HG03460 (cell line): ENCODE measurements at regions not wholly inside any gene's neighbourhood (a gene's known extent, or its start where the extent isn't known, plus 50 kb on each side); places are given as distances from the start of the nearest gene placed in this dataset.
A peak's percentile ranks its signal among the peaks of the same experiment; 100 is the strongest.
"Not testable (repeated sequence)": the region's sequence is repeated elsewhere in the genome, so short reads cannot be mapped to it uniquely, and the experiment has no call there.

Source experiments
- ATAC-seq: cut with Tn5 transposase; IDR thresholded peaks from one replicate; pipeline ENCODE4 v1.9.1; 2021; ENCODE audit not compliant: unreplicated experiment

GRCh38 chr2:19104503-19104902, 253.9 kb downstream of the OSR1 start:
- no peak for ATAC-seq

DNA sequence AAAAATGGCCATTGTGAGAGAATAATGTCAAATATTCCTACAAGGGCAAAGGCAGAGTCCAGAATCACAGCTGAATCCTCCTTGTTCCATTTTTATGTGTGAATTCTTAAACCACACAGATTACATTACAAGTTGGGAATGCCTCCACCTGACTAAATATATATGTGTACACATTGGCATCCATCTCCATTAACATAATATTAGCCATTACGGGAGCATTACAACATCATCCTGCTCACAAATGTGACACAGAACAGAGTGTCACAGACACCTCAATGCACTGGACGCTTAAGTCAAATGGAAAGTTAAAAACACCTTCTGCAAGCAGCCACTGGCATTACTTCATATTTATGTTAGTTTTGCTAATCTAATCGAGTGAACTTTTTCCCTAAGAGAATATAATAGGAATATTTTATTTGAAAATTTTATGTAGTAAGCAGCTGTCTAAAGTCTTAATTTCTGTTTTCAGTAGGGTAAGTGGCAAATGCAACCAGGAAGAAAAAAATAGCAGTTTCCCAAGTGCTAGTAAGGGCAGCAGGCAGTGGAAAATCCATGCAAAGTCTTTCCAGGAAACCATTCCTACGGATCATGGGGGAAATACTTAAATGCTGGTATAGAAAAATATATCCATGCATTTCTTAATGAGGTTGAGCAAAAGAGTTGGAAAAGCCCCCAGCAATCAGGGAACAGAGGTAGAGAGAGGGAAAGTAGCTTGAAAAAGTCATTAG, 255.6 kb downstream of the OSR1 start:
- ATAC-seq: no peak

- no peak for ATAC-seq
These were observed 256.5 kb downstream of the OSR1 start for GRCh38 chr2:19101968-19102367.

GRCh38 chr2:19100570-19100969, 257.9 kb downstream of the OSR1 start:
- no peak for ATAC-seq

- ATAC-seq: no peak
These were observed 259.2 kb downstream of the OSR1 start for GRCh38 chr2:19099181-19099580.

GRCh38 chr2:19098467-19099160, 259.8 kb downstream of the OSR1 start:
- ATAC-seq: no peak

- ATAC-seq: not testable (repeated sequence)
These were observed 268.9 kb downstream of the OSR1 start for GRCh38 chr2:19089476-19089875.

DNA sequence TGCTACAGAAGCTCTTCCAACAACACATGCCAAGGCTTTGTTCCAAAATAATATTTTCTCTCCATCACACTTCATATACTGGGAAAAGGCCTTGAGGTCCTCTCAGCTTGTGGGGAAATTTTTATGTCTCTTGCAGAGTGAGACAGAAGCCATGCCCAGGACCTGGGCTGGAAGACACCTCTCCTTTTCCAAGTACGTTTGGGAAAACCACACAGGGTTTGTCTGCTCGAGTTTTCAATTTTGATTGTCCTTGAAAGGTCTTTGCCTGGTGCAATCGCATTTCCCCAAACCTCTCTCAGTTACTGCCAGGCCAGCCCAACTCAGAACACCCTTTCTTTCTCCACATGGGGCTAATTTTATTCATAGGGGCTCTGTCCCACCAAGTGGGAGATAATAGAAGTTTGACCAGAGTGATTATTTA, 272.2 kb downstream of the OSR1 start:
- ATAC-seq: no peak

DNA sequence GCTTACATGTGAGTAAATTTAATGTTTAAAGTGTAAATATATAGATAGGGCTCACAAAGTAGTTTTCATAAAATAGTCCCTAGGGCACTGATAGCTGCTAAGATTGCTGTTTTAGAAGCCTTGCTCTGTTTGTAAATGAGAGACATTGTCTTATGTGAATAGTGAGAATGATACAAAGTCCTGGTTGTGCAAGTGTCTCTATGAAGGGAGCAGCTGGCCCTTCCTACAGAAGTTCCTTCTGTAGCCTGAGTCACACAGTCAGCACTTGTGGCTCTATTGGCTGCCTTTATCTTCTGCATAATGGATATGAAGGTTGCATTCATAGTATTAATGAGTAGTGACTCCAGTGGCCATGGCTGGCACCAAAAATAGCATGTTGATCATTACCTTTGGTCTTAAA, 279.7 kb downstream of the OSR1 start:
- no peak for ATAC-seq

DNA sequence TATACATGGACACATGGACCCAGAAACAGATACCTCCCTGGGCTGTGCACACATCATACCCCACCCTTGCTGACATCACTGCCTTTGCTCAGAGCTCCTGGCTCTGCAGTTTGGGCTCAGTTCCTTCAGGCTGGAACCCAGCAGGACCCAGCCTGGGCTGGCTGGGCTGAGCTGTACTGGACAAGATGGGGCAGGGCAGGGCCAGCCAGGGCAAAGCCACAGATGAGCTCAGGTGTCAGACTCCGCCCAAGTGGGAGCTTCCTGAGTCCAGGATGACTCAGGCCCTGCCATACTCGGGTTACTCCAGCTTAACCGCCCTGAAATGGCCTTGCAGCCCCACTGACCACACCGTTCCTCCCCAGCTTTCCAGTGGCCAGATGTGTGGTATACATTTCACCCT, 284.9 kb downstream of the OSR1 start:
- no peak for ATAC-seq

GRCh38 chr2:19072161-19072560, 286.3 kb downstream of the OSR1 start:
- no peak for ATAC-seq

GRCh38 chr2:19070886-19071285, 287.5 kb downstream of the OSR1 start:
- no peak for ATAC-seq

GRCh38 chr2:19068206-19068605, 290.2 kb downstream of the OSR1 start:
- no peak for ATAC-seq

DNA sequence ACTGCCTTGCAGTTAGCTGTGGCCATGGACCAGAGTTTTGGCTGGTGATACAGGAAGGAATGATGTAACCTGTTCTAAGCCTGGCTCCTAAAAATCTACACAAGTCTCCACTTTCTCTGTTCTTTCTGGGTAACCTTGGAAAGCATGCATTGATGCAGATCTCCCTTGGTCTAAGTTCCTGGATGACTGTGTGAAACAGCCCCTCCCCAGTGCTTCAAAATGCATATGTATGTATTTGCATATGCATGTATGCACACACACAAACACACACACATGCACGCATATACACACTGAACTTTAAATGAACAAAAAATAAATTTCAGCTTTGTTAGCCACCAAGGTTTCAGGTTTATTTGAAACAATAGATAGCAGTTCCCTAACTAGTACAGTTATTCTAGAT, 296.1 kb downstream of the OSR1 start:
- no peak for ATAC-seq

DNA sequence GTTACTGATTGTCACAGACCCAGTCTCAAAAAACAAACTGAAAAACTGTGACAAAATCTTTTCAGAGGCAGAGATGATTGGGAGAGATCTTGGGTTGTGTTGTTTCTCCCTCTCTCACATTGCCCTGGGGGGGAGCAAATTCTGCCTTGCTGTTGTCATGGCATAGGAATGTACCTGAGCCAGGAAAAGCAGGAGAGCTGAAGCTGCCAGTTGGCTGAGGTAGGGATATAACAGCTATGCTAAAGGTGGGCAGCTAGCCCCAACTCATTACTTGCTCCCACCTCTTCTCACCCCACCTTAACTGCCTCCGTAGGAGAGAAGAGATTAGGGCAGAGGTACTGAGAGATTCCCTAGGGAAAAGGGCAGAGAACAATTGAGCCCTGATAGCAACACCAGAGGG, 299.3 kb downstream of the OSR1 start:
- ATAC-seq: no peak

GRCh38 chr2:19051203-19051831, 307.1 kb downstream of the OSR1 start:
- no peak for ATAC-seq

DNA sequence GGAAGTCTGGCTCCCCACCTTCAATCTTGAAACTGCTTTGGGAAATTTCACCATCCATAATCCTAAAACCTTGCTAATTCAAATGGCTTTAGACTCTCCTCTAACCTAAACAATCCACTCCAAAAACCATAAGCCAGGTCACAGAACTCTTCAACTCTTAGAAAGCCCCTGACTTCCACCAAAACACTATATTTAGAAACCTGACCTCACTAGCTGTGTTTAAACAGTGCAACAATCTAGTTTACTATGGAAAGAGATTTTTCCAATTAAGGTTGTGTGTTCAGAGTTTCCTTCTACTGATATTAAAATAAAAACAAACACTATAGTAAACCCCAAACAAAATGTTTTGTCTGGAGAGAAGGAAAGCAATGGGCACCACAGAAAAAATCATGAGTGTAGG, 308.1 kb downstream of the OSR1 start:
- ATAC-seq: no peak

DNA sequence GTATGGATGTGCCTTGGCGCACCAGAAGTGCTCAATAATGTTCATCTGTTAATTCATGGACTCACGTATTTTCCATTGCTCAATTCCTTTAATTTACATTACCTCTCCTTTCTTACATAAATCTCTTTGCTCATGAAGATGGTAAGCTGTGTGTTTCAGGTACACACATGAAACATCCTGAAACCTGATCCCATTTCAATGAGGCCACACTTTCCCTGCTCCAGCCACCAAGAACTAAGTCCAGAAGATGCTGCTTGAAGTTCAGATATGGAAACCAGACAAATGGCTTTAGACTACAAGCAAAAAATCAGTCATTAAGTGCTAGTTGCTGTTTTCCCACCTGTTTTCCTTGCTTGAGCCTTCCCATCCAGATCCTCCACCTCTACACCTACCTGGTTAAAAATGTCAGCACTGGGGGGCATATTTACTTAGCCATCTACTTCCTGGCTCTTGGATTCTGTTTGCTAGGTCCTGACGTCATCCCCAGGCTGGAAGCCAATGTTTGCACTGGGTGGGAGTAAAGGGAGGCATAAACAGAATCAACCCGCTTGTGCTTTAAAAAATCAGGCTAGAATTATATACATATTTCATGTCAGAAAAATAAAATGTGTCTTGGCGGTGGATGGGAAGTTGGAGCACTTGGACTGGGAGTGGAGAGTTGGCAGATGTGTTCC, 309.7 kb downstream of the OSR1 start:
- no peak for ATAC-seq

DNA sequence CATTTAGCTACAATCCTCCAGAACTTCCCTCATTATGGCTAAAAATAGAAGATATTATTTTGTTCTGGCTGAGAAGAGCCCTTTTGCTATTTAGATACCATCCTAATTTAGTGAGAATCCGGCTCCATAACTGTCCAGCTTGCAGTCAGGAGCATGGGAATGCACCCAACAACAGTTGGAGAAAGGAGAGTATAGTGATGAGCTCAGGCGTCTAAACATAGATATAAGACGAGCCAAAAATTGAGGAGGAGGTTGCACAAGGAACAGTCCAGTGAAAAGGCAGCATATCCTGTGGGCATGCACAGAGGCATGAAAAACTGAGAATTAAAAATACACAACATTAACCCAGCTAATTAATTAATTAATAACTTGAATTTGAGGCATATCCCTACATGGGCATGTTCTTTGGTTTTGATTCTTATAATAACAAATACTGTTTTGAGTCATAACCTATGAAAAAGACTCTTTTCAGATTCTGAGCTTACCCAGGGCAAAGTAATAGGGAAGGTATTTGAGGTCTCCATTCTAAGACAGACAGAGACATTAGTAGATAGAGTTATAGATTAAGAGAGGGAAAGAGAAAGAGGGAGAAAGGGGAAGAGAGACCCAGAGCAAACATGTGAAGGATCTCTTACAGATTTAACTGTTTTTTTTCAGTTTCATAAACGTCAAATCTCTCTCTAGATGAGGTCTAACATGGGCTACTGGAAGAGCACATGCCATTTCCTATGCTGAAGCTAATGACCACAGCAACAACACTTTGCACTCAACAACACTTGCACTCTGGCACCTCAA, 311.2 kb downstream of the OSR1 start:
- peak; percentile 89 for ATAC-seq

GRCh38 chr2:19045151-19045550, 313.3 kb downstream of the OSR1 start:
- ATAC-seq: no peak

GRCh38 chr2:19043893-19044292, 314.5 kb downstream of the OSR1 start:
- ATAC-seq: no peak
